ENCODE measurements at regions not wholly inside any gene's neighbourhood (a gene's known extent, or its start where the extent isn't known, plus 50 kb on each side); places are given as distances from the start of the nearest gene placed in this dataset.

DNA sequence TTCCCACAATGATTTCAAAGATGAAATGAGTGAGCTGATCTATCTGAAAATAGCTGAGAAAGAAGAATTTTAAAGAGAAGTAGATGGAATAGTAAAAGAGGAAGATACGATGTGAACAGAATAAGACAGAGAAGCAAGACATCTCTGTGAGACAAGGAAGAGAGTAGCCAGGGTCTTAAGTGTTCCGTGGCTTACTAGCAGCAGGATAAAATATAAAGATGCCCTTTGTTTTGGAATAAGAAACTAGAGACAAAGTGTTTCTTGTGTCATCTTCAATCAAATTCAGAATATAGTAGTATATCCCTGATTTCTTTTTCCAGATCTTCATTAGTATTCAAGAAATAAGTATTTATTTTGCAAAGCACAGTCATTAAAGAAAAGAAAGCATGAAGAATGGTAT lies 281.0 kb upstream of the NECTIN3 start (continued):
- TF ChIP-seq, protein P1, sequence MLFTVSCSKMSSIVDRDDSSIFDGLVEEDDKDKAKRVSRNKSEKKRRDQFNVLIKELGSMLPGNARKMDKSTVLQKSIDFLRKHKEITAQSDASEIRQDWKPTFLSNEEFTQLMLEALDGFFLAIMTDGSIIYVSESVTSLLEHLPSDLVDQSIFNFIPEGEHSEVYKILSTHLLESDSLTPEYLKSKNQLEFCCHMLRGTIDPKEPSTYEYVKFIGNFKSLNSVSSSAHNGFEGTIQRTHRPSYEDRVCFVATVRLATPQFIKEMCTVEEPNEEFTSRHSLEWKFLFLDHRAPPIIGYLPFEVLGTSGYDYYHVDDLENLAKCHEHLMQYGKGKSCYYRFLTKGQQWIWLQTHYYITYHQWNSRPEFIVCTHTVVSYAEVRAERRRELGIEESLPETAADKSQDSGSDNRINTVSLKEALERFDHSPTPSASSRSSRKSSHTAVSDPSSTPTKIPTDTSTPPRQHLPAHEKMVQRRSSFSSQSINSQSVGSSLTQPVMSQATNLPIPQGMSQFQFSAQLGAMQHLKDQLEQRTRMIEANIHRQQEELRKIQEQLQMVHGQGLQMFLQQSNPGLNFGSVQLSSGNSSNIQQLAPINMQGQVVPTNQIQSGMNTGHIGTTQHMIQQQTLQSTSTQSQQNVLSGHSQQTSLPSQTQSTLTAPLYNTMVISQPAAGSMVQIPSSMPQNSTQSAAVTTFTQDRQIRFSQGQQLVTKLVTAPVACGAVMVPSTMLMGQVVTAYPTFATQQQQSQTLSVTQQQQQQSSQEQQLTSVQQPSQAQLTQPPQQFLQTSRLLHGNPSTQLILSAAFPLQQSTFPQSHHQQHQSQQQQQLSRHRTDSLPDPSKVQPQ (CRISPR knock-in tag; IDR thresholded peaks at IDR 0.05; ENCODE audit: borderline replicate concordance): no peak
- TF ChIP-seq RB1 (IDR thresholded peaks at IDR 0.05; ENCODE audit: low read depth): no peak
- no peak for TF ChIP-seq ETS2 (tag; IDR thresholded peaks at IDR 0.05; ENCODE audit: borderline replicate concordance, poor library complexity, severe bottlenecking)
- TF ChIP-seq, protein P2, sequence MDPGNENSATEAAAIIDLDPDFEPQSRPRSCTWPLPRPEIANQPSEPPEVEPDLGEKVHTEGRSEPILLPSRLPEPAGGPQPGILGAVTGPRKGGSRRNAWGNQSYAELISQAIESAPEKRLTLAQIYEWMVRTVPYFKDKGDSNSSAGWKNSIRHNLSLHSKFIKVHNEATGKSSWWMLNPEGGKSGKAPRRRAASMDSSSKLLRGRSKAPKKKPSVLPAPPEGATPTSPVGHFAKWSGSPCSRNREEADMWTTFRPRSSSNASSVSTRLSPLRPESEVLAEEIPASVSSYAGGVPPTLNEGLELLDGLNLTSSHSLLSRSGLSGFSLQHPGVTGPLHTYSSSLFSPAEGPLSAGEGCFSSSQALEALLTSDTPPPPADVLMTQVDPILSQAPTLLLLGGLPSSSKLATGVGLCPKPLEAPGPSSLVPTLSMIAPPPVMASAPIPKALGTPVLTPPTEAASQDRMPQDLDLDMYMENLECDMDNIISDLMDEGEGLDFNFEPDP (CRISPR knock-in tag; IDR thresholded peaks at IDR 0.05): no peak
- no peak for TF ChIP-seq HNRNPL (IDR thresholded peaks at IDR 0.05; ENCODE audit: low read depth, low read length)
- TF ChIP-seq TBL1XR1 (IDR thresholded peaks at IDR 0.05; ENCODE audit: low read length in 2 of 2): no peak

DNA sequence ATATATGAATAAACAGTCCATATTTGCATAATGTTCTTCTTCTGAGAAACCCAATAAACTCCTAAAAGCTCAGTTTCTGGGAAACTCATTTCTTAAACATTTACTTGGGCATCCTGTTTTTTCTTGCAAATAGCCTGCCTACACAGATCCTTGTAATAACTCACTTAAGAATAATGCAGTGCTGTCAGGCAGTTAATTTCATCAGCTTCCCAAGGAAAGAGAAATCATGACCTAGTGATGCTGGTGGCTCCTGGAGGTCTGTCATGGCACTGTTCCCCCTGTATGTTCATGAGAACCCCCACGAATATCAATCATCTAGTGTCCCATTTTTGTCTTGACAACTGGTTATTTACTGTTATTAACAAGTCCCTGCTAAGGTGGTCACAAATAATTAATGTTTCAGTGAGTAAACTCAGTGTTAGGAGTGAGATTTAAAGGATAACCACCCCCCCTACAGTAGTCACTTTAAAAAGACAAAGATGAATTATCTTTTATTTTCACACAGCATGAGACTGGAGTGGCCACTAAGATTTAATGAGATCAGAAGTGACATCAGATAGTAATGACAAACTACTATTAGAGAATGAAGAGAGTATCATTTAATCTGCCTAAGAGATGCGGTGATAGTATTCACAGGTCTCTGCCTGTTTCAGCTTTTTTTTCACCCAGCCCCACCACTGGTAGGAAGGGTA lies 279.5 kb upstream of the NECTIN3 start:
- intact Hi-C loops (cut with micrococcal nuclease): no loop called here
- Histone ChIP-seq H3K79me2 (ENCODE audit: control insufficient read depth, insufficient read depth, low read length) (no peaks in the 10 kb centered on the region), H4K20me1 (replicated peaks; ENCODE audit: control insufficient read depth, insufficient read depth, low read length) (no peaks in the 10 kb centered on the region), H3K36me3 (ENCODE audit: control insufficient read depth, insufficient read depth, low read length) (no peaks in the 10 kb centered on the region), H3K9me3 (replicated peaks; ENCODE audit: control insufficient read depth, insufficient read depth, low read depth, low read length) (no peaks in the 10 kb centered on the region), H3K9me1 (ENCODE audit: control insufficient read depth, insufficient read depth, low read length) (no peaks in the 10 kb centered on the region), H3K4me2 (ENCODE audit: insufficient read depth, low read length) (no peak overlapping the region), H3K4me3 (no peak overlapping the region), H2AFZ (ENCODE audit: low read depth, low read length) (no peak overlapping the region), H3K4me1 (replicated peaks in 1 of 2; ENCODE audit: control insufficient read depth in 2 of 2, insufficient read depth in 2 of 2, low read length in 2 of 2) (no peaks in the 10 kb centered on the region), H3K9ac (ENCODE audit: insufficient read depth in 1 of 2, low read depth in 2 of 2, low read length in 2 of 2) (no peak overlapping the region), H3K27me3 (ENCODE audit: control insufficient read depth in 2 of 2, insufficient read depth in 2 of 2, low read length in 2 of 2) (no peaks in the 10 kb centered on the region), H3K27ac (ENCODE audit: extremely low read depth, low read depth, low read length) (no peak overlapping the region)
- 0% methylated on average over 2 of the region's 2 CpGs for WGBS (ENCODE audit: insufficient coverage, low coverage, missing lambda C conversion rate)
- in situ Hi-C loops (cut with MboI): no loop called here
- ATAC-seq (no peak), DNase-seq (ENCODE audit: extremely low read depth in 1 of 4, low spot score in 3 of 4) (no peak), FAIRE-seq (no peak)
- no TSS peak for BruUV-seq (replicated peaks)
- ChIA-PET CTCF (ENCODE audit: low intra/inter-chr PET ratio) (no interaction called here), POLR2A (no interaction called here)
- TF ChIP-seq RBM25 (IDR thresholded peaks at IDR 0.05; ENCODE audit: low read depth, low read length, severe bottlenecking): no peak
- TF ChIP-seq, protein P3, sequence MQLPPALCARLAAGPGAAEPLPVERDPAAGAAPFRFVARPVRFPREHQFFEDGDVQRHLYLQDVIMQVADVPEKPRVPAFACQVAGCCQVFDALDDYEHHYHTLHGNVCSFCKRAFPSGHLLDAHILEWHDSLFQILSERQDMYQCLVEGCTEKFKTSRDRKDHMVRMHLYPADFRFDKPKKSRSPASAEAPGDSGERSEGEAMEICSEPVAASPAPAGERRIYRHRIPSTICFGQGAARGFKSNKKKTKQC (CRISPR knock-in tag; IDR thresholded peaks at IDR 0.05): no peak
- TF ChIP-seq KLF6 (CRISPR knock-in tag; IDR thresholded peaks at IDR 0.05; ENCODE audit: borderline replicate concordance): no peak
- TF ChIP-seq SRSF3 (IDR thresholded peaks at IDR 0.05; ENCODE audit: insufficient read depth, low read length): no peak
- no peak for TF ChIP-seq ARNT (IDR thresholded peaks at IDR 0.05)
- TF ChIP-seq, protein P4, sequence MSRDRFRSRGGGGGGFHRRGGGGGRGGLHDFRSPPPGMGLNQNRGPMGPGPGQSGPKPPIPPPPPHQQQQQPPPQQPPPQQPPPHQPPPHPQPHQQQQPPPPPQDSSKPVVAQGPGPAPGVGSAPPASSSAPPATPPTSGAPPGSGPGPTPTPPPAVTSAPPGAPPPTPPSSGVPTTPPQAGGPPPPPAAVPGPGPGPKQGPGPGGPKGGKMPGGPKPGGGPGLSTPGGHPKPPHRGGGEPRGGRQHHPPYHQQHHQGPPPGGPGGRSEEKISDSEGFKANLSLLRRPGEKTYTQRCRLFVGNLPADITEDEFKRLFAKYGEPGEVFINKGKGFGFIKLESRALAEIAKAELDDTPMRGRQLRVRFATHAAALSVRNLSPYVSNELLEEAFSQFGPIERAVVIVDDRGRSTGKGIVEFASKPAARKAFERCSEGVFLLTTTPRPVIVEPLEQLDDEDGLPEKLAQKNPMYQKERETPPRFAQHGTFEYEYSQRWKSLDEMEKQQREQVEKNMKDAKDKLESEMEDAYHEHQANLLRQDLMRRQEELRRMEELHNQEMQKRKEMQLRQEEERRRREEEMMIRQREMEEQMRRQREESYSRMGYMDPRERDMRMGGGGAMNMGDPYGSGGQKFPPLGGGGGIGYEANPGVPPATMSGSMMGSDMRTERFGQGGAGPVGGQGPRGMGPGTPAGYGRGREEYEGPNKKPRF (IDR thresholded peaks at IDR 0.05; ENCODE audit: low read depth, low read length): no peak
- TF ChIP-seq ZNF175 (CRISPR knock-in tag; IDR thresholded peaks at IDR 0.05; ENCODE audit: low read depth): no peak
- TF ChIP-seq RBM22 (IDR thresholded peaks at IDR 0.05; ENCODE audit: low read depth, low read length, poor library complexity, severe bottlenecking): no peak

All from K562 (cell line).